H9 (cell line): ENCODE measurements at regions not wholly inside any gene's neighbourhood (a gene's known extent, or its start where the extent isn't known, plus 50 kb on each side); places are given as distances from the start of the nearest gene placed in this dataset.
"Not testable (repeated sequence)": the region's sequence is repeated elsewhere in the genome, so short reads cannot be mapped to it uniquely, and the experiment has no call there.

Experiments
- DNase-seq: peaks from one replicate; pipeline ENCODE4 v3.0.0-alpha.2; 2017
- H2AFZ ChIP-seq: one replicate; pipeline ENCODE4 v1.6.1; 2013; ENCODE audit warnings: mild to moderate bottlenecking, low read length, control low read depth, moderate library complexity
- H2AK5ac ChIP-seq: 2 replicates; pipeline ENCODE4 v1.6.1; 2013; ENCODE audit warnings: low read length, control low read depth, mixed read lengths; ENCODE audit not compliant: insufficient read length
- H2BK120ac ChIP-seq: one replicate; pipeline ENCODE4 v1.6.1; 2013; ENCODE audit warnings: low read depth, mild to moderate bottlenecking, low read length, control low read depth, inconsistent platforms; ENCODE audit not compliant: poor library complexity, severe bottlenecking
- H2BK12ac ChIP-seq: 2 replicates; pipeline ENCODE4 v1.6.1; 2013; ENCODE audit warnings: low read length, control low read depth, mixed read lengths, low read depth; ENCODE audit not compliant: insufficient read length
- H2BK15ac ChIP-seq: 2 replicates; pipeline ENCODE4 v1.6.1; 2013; ENCODE audit warnings: low read depth, low read length, control low read depth
- H2BK20ac ChIP-seq: one replicate; pipeline ENCODE4 v1.6.1; 2013; ENCODE audit warnings: low read depth, mild to moderate bottlenecking, low read length, control low read depth, inconsistent platforms; ENCODE audit not compliant: poor library complexity, severe bottlenecking
- H2BK5ac ChIP-seq: 2 replicates; pipeline ENCODE4 v1.6.1; 2013; ENCODE audit warnings: low read length, control low read depth, mixed read lengths; ENCODE audit not compliant: insufficient read length
- H3K14ac ChIP-seq: 2 replicates; pipeline ENCODE4 v1.6.1; 2013; ENCODE audit warnings: low read length, control low read depth; ENCODE audit not compliant: insufficient read depth
- H3K18ac ChIP-seq: 2 replicates; pipeline ENCODE4 v1.6.1; 2013; ENCODE audit warnings: low read depth, mild to moderate bottlenecking, mixed read lengths, low read length, control low read depth; ENCODE audit not compliant: insufficient read length
- H3K23ac ChIP-seq: 2 replicates; pipeline ENCODE4 v1.6.1; 2013; ENCODE audit warnings: low read length, control low read depth, mixed read lengths, low read depth; ENCODE audit not compliant: insufficient read length
- H3K23me2 ChIP-seq: 2 replicates; pipeline ENCODE4 v1.6.1; 2013; ENCODE audit warnings: low read depth, mild to moderate bottlenecking, mixed read lengths, low read length, control low read depth; ENCODE audit not compliant: insufficient read length, poor library complexity, severe bottlenecking
- H3K27ac ChIP-seq: 2 replicates; pipeline ENCODE4 v1.5.1; 2013; ENCODE audit warnings: low read length, control low read depth, mixed read lengths, low read depth; ENCODE audit not compliant: insufficient read length
- H3K27me3 ChIP-seq: 2 replicates; pipeline ENCODE4 v1.6.1; 2013; ENCODE audit warnings: low read length, control low read depth, inconsistent platforms; ENCODE audit not compliant: insufficient read depth
- H3K4ac ChIP-seq: 2 replicates; pipeline ENCODE4 v1.6.1; 2013; ENCODE audit warnings: low read depth, mild to moderate bottlenecking, control low read depth, inconsistent platforms, low read length, moderate library complexity
- H3K4me1 ChIP-seq: 2 replicates; pipeline ENCODE4 v1.6.1; 2013; ENCODE audit warnings: low read length, control low read depth, inconsistent platforms; ENCODE audit not compliant: insufficient read depth
- H3K4me2 ChIP-seq: 2 replicates; pipeline ENCODE4 v1.6.1; 2013; ENCODE audit warnings: low read length, control low read depth, mixed read lengths; ENCODE audit not compliant: insufficient read length, insufficient read depth
- H3K56ac ChIP-seq: 2 replicates; pipeline ENCODE4 v1.6.1; 2013; ENCODE audit warnings: low read depth, mild to moderate bottlenecking, mixed read lengths, low read length, control low read depth; ENCODE audit not compliant: insufficient read length
- H3K79me1 ChIP-seq: 2 replicates; pipeline ENCODE4 v1.6.1; 2013; ENCODE audit warnings: low read depth, mild to moderate bottlenecking, moderate library complexity, low read length, control low read depth, inconsistent platforms; ENCODE audit not compliant: insufficient read depth, poor library complexity, severe bottlenecking
- H3K79me2 ChIP-seq: 2 replicates; pipeline ENCODE4 v1.6.1; 2013; ENCODE audit warnings: low read length, control low read depth, inconsistent platforms; ENCODE audit not compliant: insufficient read depth
- H3K9ac ChIP-seq: 2 replicates; pipeline ENCODE4 v1.6.1; 2013; ENCODE audit warnings: low read length, control low read depth, mixed read lengths; ENCODE audit not compliant: insufficient read length; ENCODE audit errors: extremely low read depth
- H3K9me3 ChIP-seq: one replicate; pipeline ENCODE4 v1.6.1; 2013; ENCODE audit warnings: low read depth, low read length, inconsistent platforms; ENCODE audit not compliant: control insufficient read depth
- H3T11ph ChIP-seq: one replicate; pipeline ENCODE4 v1.6.1; 2013; ENCODE audit warnings: mild to moderate bottlenecking, low read length, control low read depth, inconsistent platforms
- H4K20me1 ChIP-seq: one replicate; pipeline ENCODE4 v1.6.1; 2013; ENCODE audit not compliant: control insufficient read depth, insufficient read length, insufficient read depth
- H4K5ac ChIP-seq: 2 replicates; pipeline ENCODE4 v1.6.1; 2013; ENCODE audit warnings: low read depth, mild to moderate bottlenecking, mixed read lengths, low read length, control low read depth; ENCODE audit not compliant: insufficient read length
- H4K8ac ChIP-seq: replicated peaks from 2 replicates; pipeline ENCODE4 v1.6.1; 2013; ENCODE audit warnings: low read length, control low read depth, mixed read lengths, low read depth; ENCODE audit not compliant: insufficient read length
- H4K91ac ChIP-seq: 2 replicates; pipeline ENCODE4 v1.6.1; 2013; ENCODE audit warnings: low read depth, mild to moderate bottlenecking, moderate library complexity, mixed read lengths, low read length, control low read depth; ENCODE audit not compliant: insufficient read length
- H3K27ac Mint-ChIP-seq, 3 experiments: 2 replicates in 2 of 3; 3 replicates in 1 of 3; pipeline ENCODE4 v1.8.0; 2020 to 2021; ENCODE audit warnings: mixed read lengths in 3 of 3, mild to moderate bottlenecking in 1 of 3, moderate library complexity in 1 of 3
- H3K27me3 Mint-ChIP-seq: 2 replicates; pipeline ENCODE4 v1.8.0; 2021; ENCODE audit warnings: low read depth, mild to moderate bottlenecking, moderate library complexity, mixed read lengths
- H3K36me3 Mint-ChIP-seq, 3 experiments: 2 replicates in 2 of 3; 3 replicates in 1 of 3; pipeline ENCODE4 v1.8.0; 2020 to 2021; ENCODE audit warnings: low read depth in 3 of 3, mixed read lengths in 3 of 3; ENCODE audit not compliant: insufficient read depth in 1 of 3
- H3K4me1 Mint-ChIP-seq, 2 experiments: 2 replicates each; pipeline ENCODE4 v1.8.0; 2020; ENCODE audit warnings: mixed read lengths in 2 of 2
- H3K4me3 Mint-ChIP-seq, 2 experiments: 2 replicates in 1 of 2; 3 replicates in 1 of 2; pipeline ENCODE4 v1.8.0; 2020 to 2021; ENCODE audit warnings: mild to moderate bottlenecking in 2 of 2, mixed read lengths in 2 of 2, moderate library complexity in 1 of 2
- H3K9me3 Mint-ChIP-seq, 2 experiments: 2 replicates in 1 of 2; 3 replicates in 1 of 2; pipeline ENCODE4 v1.8.0; 2020; ENCODE audit warnings: mild to moderate bottlenecking in 2 of 2, mixed read lengths in 2 of 2, moderate library complexity in 1 of 2
- WGBS: extraction: QIAGEN DNeasy Blood & Tissue Kit; methylation state at CpG from one replicate; pipeline ENCODE4 v1.1.7; 2013; ENCODE audit warnings: missing lambda C conversion rate, low lambda C conversion rate, mixed read lengths; ENCODE audit not compliant: insufficient read length; ENCODE audit errors: extremely low coverage; 5-methylcytosine and 5-hydroxymethylcytosine counted together

DNA sequence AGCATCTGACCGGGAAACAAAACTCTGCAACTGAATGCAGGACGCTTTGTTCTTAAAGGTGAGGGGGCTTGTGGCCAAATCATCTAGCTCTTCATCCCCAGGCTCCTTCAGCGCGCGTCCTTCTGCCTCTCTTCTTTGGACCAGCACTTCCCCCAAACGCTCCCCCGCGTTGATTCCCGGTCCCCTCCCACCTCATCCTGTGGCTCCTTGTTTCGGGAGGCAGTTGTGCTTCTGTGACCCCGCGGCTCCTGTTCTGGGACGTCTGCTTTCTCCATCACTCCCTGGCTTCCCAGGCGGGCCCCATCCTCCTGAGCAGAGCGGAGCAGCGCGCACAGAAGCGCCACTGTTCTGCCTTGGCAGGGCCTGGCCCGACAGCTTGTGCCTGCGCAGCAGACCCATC, 109.7 kb upstream of the ZNG1E start:
- H3K4me3 Mint-ChIP-seq, H2BK15ac ChIP-seq, H3K9ac ChIP-seq, H3K79me1 ChIP-seq, H3K23ac ChIP-seq, H2BK120ac ChIP-seq, H3K4ac ChIP-seq, H3T11ph ChIP-seq, H3K23me2 ChIP-seq, H3K27me3 ChIP-seq, H3K27ac ChIP-seq, H4K91ac ChIP-seq, H4K5ac ChIP-seq, H3K36me3 Mint-ChIP-seq, H2BK12ac ChIP-seq, H4K20me1 ChIP-seq, H3K27ac Mint-ChIP-seq, H3K4me1 ChIP-seq, H3K14ac ChIP-seq, H3K79me2 ChIP-seq, H2BK20ac ChIP-seq, H2BK5ac ChIP-seq, H4K8ac ChIP-seq, H3K56ac ChIP-seq, H3K18ac ChIP-seq, H3K9me3 ChIP-seq, DNase-seq, H3K27me3 Mint-ChIP-seq, H2AK5ac ChIP-seq, H2AFZ ChIP-seq, H3K4me2 ChIP-seq, H3K4me1 Mint-ChIP-seq: not testable (repeated sequence)
- no CpG with 5 or more reads among the region's 20 CpGs for WGBS
- peaks cover 29 to 32% of the 10 kb centered on the region in 2 experiments for H3K9me3 Mint-ChIP-seq

- not testable (repeated sequence) for H3K4me2 ChIP-seq
- peaks cover 12 to 16% of the 10 kb centered on the region in 2 experiments for H3K9me3 Mint-ChIP-seq
- WGBS = no CpG with 5 or more reads among the region's 15 CpGs
Observed at GRCh38 chr9:65519018-65519417, 156.7 kb upstream of the ZNG1E start.

More at GRCh38 chr9:65519018-65519417, 156.7 kb upstream of the ZNG1E start:
- not testable (repeated sequence) for H4K91ac ChIP-seq, H3K23ac ChIP-seq, H3K56ac ChIP-seq, H3K36me3 Mint-ChIP-seq, H3K9ac ChIP-seq, H3K4me1 Mint-ChIP-seq, H3K79me2 ChIP-seq, H3K9me3 ChIP-seq, H2BK20ac ChIP-seq, H4K20me1 ChIP-seq, H3K79me1 ChIP-seq, H3K23me2 ChIP-seq, H3K27ac ChIP-seq, H3T11ph ChIP-seq, H2AK5ac ChIP-seq, H4K5ac ChIP-seq, H2BK15ac ChIP-seq, H3K14ac ChIP-seq, H3K18ac ChIP-seq, H2BK12ac ChIP-seq, H2BK120ac ChIP-seq, H3K27me3 ChIP-seq, H2BK5ac ChIP-seq, H3K27ac Mint-ChIP-seq, DNase-seq, H3K4ac ChIP-seq, H3K4me3 Mint-ChIP-seq, H4K8ac ChIP-seq, H3K4me1 ChIP-seq, H3K27me3 Mint-ChIP-seq, H2AFZ ChIP-seq
